Fibroblast of lung (primary cell): ENCODE measurements at regions not wholly inside any gene's neighbourhood (a gene's known extent, or its start where the extent isn't known, plus 50 kb on each side); places are given as distances from the start of the nearest gene placed in this dataset.

Experiments used
- EZH2 ChIP-seq: IDR thresholded peaks from 2 replicates; pipeline ENCODE4 v1.5.1; 2012; ENCODE audit warnings: low read length, control low read depth, mild to moderate bottlenecking; ENCODE audit errors: missing control alignments
- TF ChIP-seq, protein P1 (sequence below), 2 donors: IDR thresholded peaks in 1 of 2; conservative IDR thresholded peaks in 1 of 2; 1 replicate in 1 of 2; 2 replicates in 1 of 2; pipeline ENCODE4 v1.5.1; 2011 to 2012; ENCODE audit warnings: low read length in 2 of 2, control low read depth in 1 of 2, inconsistent platforms in 1 of 2, low read depth in 1 of 2, mild to moderate bottlenecking in 1 of 2

- TF ChIP-seq, protein P1, sequence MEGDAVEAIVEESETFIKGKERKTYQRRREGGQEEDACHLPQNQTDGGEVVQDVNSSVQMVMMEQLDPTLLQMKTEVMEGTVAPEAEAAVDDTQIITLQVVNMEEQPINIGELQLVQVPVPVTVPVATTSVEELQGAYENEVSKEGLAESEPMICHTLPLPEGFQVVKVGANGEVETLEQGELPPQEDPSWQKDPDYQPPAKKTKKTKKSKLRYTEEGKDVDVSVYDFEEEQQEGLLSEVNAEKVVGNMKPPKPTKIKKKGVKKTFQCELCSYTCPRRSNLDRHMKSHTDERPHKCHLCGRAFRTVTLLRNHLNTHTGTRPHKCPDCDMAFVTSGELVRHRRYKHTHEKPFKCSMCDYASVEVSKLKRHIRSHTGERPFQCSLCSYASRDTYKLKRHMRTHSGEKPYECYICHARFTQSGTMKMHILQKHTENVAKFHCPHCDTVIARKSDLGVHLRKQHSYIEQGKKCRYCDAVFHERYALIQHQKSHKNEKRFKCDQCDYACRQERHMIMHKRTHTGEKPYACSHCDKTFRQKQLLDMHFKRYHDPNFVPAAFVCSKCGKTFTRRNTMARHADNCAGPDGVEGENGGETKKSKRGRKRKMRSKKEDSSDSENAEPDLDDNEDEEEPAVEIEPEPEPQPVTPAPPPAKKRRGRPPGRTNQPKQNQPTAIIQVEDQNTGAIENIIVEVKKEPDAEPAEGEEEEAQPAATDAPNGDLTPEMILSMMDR (conservative IDR thresholded peaks at IDR 0.05 in 1 of 2, IDR thresholded peaks at IDR 0.05 in 1 of 2; ENCODE audit: low read depth in 1 of 2, low read length in 2 of 2), result no peak
- no peak for TF ChIP-seq EZH2
Measured at GRCh38 chr6:169370054-169370453, 116.4 kb upstream of the THBS2 start.
